ENCODE measurements at regions not wholly inside any gene's neighbourhood (a gene's known extent, or its start where the extent isn't known, plus 50 kb on each side); places are given as distances from the start of the nearest gene placed in this dataset.
"Not testable (repeated sequence)": the region's sequence is repeated elsewhere in the genome, so short reads cannot be mapped to it uniquely, and the experiment has no call there.

GRCh38 chr4:86523333-86523732 is 70.8 kb upstream of the PTPN13 start:
- no peak for DNase-seq (ENCODE audit: low read depth in 2 of 2)

- not testable (repeated sequence) for DNase-seq (ENCODE audit: low read depth in 2 of 2)
Measured at GRCh38 chr4:86527713-86528112, 66.4 kb upstream of the PTPN13 start.

GRCh38 chr4:86529436-86529835 is 64.7 kb upstream of the PTPN13 start:
- no peak for DNase-seq (ENCODE audit: low read depth in 2 of 2)

- no peak for DNase-seq (ENCODE audit: low read depth in 2 of 2)
Measured at GRCh38 chr4:86530183-86530582, 63.9 kb upstream of the PTPN13 start.

DNA sequence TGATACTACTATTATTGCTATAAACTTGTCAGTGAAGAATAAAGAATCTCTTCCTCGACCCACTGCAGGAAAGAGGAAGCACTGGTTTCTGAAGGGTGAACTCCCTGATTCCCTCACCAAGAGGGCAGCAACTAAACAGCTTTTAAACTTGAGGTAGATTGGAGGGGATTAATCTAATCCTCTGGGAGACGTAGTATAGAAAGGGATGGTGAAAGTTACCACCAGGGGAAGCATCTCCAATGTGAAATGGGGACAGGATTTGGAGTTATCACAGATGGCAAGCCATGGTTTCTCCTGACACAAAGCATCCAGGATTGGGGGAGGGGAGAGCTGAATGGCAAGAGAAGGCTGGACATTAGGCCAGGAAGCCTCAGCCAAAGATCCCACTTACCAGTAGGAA is 62.7 kb upstream of the PTPN13 start:
- DNase-seq (ENCODE audit: low read depth in 2 of 2): no peak

DNA sequence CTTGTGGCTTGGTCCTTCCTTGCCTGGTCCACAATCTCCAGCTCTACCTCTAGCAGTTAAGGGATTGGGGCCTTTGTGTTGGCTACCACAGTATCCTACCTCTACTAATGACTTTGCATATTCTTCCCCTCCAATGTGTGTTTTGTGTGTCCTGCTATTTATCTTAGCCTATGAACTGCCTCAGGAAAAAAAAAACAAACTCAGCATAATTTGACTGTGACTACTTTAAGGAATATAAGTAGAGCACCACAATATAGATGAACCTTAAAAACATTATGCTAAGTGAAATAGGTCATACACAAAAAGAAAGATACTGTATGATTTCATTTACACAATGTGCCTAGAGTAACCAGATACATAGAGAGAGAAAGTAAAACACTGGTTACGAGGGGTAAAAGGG is 61.3 kb upstream of the PTPN13 start:
- DNase-seq (ENCODE audit: low read depth in 2 of 2): no peak

DNA sequence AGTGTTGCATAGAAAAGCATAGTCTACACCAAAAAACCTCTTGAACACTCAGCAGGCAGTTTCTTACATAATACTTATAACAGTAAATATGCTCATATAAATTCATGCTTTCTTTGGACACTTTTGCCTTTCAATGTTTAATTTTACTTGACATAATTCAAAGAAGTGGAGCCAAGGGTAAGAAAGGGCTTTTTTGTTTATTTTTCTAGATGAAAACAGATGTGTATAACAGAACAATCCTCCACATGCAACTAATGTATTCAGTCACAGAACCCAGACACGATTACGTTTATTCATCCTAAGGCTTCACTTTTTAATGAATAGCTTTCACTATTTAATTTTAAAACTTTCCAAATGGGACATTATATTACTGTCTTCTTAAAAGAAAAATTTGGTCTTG is 58.0 kb upstream of the PTPN13 start:
- DNase-seq (ENCODE audit: low read depth in 2 of 2): no peak

- no peak for DNase-seq (ENCODE audit: low read depth in 2 of 2)
Measured at GRCh38 chr4:86542319-86543027, 51.6 kb upstream of the PTPN13 start.

- no peak for DNase-seq (ENCODE audit: low read depth in 2 of 2)
Measured at GRCh38 chr4:86543080-86543479, 51.0 kb upstream of the PTPN13 start.

DNA sequence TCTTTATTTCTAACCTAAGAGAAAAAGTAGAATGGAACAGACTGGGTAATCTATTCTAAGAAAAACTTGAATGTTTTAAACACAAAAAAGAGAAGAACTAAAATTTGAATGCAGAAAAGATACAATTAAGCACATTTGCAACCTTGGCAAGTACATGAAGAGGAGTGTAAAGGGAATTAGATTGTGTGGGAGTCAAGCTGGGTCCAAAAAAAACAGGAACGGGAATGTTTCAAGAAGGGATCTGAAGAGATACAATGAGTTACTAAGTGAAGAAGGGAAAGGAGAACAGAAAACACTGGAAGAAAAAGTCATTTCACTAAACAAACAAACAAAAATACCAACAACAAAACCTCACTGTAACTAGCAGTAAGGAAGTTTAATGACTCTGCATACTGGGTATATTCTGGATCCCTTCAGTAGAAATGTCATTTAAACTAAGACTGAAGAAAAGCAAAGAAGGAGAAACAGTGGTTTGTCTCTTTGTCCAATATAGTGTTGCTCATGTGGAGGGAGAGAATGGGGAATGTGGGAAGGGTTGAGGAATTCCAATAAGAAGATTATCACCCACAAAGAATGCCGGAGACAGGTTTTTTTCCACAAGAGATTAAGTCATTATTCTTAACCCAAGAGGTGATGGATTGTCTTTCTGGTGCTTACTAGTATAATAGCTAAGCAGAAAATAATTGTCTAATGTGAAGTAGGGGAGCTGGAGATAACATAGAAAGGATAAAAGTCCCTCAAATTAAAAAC is 50.4 kb upstream of the PTPN13 start:
- DNase-seq (ENCODE audit: low read depth in 2 of 2): peak; percentile 40 to 46

DNA sequence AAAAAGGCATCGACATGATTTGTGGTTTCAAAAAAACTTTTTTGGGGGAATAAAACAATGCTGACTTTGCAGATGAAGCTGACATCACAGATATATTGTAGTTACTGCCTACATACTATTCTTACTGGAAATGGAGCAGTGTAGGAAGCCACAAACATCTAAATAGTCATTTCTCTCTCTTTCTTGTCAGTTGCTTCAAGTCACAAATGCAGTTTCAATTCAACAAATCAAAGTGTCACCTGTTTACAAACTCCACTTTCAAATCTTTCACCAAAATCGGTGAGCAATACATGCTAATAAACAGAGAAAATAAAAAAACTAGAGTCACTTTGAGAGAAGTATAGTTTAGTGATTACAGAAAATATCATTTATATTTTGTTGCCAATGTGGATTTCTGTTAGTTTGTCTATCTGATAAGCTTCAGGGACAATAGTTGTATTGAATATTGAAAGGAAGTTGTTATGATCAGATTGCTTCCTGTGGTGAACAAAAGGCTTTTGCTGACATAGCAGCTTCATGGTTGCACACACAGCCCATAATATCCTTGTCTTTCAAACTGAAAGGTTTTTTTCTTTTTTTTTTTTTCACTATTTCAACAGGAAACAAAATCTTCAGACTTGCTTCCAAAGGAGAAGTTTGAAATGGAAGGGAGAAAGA is 49.7 kb upstream of the PTPN13 start:
- DNase-seq (ENCODE audit: low read depth in 2 of 2): no peak
